Sigmoid colon (tissue), 4 donors: ENCODE measurements at regions not wholly inside any gene's neighbourhood (a gene's known extent, or its start where the extent isn't known, plus 50 kb on each side); places are given as distances from the start of the nearest gene placed in this dataset.

Experiments
- POLR2A ChIP-seq, 2 donors: fragments of 450-650 bp; IDR thresholded peaks; one replicate each; pipeline ENCODE4 v1.6.1; 2016; ENCODE audit warnings: antibody characterized with exemption in 2 of 2, mild to moderate bottlenecking in 2 of 2, moderate library complexity in 2 of 2
- POLR2AphosphoS5 ChIP-seq, 4 donors: sonication (generic); formaldehyde crosslinking; IDR thresholded peaks; one replicate each; pipeline ENCODE4 v1.6.1; 2017; ENCODE audit warnings: antibody characterized with exemption in 4 of 4
- TF ChIP-seq, protein P1 (sequence below), 4 experiments: fragments of 450-650 bp in 3 of 4; fragments of 200-600 bp in 1 of 4; IDR thresholded peaks; one replicate each; pipeline ENCODE4 v1.5.1; 2016 to 2019; ENCODE audit warnings: antibody characterized with exemption in 4 of 4, mild to moderate bottlenecking in 3 of 4, moderate library complexity in 2 of 4

DNA sequence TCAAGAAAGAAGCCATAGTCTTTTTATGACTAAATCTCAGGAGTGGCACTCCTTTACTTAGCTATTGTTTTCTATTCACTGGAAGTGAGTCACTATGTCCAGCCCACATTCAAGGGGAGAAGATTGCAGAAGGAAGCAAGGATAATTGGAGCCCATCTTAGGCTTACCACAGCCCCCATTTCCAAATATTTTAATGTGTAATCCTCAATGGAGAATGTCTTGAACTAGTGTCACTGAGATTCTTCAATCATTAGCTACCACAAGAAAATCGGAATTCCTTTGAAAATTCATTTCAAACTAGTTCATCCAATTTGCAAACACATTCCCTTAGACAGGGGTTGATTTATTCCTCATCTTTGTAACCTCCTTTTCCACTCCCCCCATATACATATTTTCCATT is 84.7 kb downstream of the DLEU7 start:
- TF ChIP-seq, protein P1, sequence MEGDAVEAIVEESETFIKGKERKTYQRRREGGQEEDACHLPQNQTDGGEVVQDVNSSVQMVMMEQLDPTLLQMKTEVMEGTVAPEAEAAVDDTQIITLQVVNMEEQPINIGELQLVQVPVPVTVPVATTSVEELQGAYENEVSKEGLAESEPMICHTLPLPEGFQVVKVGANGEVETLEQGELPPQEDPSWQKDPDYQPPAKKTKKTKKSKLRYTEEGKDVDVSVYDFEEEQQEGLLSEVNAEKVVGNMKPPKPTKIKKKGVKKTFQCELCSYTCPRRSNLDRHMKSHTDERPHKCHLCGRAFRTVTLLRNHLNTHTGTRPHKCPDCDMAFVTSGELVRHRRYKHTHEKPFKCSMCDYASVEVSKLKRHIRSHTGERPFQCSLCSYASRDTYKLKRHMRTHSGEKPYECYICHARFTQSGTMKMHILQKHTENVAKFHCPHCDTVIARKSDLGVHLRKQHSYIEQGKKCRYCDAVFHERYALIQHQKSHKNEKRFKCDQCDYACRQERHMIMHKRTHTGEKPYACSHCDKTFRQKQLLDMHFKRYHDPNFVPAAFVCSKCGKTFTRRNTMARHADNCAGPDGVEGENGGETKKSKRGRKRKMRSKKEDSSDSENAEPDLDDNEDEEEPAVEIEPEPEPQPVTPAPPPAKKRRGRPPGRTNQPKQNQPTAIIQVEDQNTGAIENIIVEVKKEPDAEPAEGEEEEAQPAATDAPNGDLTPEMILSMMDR (IDR thresholded peaks at IDR 0.05) = no peak
- no peak for TF ChIP-seq POLR2A (IDR thresholded peaks at IDR 0.05)
- TF ChIP-seq POLR2AphosphoS5 (IDR thresholded peaks at IDR 0.05) = no peak
